ENCODE measurements at regions not wholly inside any gene's neighbourhood (a gene's known extent, or its start where the extent isn't known, plus 50 kb on each side); places are given as distances from the start of the nearest gene placed in this dataset.

DNA sequence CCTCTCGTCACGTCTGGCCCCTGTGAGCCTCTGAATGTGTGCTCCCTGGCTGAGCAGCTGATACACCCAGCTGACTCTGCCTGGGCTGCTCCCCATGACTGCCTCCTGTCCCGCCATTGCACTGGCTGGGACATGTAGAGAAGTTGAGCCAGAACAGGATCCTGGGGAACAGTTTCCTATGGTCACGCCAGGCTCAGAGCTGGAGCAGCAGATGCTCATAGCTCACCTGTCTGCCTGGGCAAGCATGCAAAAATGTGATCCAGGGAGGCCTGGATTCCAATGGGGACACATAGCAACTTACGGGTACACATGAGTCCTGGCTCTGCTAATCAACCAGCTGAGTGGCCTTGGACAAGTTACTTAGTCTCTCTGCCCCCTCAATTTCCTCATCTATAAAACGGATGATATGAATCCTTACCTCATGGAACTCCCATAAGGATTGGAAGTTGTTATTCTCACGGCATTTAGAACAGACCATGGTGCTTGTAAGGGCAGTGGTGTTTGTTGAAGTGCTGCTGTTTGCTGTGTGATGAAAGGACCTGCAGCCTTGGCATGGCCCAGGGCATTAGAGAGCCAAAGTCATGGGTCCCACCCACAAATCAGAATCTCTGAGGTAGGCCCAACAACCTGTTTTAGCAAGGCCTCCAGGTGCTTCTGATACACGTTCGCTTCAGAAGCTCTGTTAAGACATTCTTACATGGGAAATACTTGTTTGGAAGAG is 150.3 kb upstream of the VANGL1 start:
- DNase-seq: no peak

DNA sequence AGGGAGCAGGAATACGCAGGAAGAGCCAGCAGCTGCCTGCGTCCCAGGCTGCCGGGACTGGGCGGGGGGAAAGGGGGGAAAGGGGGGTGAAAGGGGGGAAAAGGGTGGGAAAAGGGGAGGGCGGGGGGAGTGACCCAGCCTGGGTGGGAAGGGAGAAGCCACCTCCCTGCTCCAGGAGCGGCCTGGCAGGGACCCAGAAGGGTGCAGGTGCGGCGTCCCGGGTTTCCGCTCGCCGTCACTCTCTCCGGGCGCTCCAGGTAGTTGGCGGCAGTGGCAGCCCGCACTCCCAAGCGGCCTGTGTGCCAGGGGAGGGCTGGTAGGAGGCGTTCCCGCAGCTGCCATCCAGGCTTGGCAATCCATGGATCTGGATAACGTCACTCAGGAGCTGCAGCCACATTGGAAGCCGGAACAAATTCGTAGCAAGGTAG is 141.0 kb upstream of the NGF start:
- no peak for DNase-seq

DNA sequence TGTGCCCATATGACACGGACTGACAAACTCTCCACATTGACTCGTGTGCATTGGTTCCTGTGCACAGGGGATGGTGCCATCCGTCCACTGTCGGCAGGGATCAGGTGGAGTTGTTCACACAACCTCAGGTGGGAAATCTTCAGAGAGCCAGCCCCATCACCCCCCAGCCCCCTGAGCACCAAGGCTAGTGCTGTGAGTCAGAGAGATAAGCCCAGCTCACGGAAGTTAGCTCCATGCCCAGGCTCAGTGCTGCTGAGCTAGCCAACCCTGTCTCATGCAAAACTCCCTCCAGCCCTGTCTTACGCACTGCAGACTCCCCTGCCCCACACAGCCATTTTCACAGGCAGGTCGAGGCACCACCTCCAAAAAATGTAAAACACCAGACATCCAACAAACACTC is 139.0 kb upstream of the NGF start:
- DNase-seq: no peak

DNA sequence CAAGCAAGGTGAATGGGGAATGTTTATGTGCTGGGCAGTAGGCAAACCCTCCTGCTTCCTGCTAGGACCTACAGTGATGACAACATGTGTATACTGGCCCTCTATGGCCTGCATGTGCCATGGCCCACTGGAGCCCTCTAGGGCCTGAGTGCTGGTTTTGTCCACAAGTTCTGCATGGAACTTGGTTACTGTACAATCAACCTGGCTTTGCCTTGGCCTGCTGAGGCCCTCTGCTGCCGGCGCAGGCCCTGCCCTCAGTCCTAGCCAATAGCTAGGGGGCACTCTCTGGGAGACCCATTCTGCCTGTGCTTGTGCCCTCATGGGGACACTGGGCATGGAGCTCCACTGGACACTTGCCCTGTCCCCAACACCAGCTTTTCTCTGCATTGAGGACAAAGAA is 138.6 kb upstream of the NGF start:
- no peak for DNase-seq

DNA sequence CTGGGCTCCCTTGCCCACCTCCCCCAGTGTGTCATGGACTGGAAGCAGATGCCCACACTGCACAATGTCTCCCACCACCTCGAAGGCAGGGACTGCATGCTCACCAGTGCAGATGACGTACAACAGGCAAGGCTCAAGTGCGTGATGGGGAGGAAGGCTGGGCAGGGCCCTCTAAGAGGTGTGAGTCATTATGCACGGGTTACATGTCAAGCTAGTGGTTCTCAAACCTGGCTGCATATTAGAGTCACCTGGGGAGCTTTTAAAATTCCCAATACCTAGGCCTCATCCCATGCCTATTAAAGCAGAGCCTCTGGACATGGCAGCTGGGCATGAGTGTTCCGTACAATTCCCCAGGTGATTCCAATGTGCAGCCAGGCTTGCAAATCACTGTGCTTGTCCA is 137.9 kb upstream of the NGF start:
- DNase-seq: no peak

DNA sequence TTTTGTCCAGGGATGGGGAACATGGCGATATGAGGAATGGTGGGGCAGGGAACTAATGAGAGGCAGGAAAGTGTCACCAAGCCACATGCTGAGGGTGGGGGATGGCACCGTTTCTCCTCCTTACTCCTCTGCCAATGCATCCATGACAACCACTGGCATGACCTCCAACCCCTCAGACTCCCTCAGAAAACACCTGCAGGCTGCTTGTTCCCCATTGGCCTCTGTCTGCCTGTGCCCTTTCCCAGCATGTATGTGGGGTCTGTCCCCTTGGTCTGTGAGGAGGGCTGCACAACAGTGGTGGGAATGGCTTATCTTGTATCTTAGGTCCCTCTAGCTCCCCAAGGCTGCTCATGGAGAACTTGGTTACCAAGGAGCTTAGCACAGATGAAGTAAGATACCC is 137.2 kb upstream of the NGF start:
- DNase-seq: no peak

DNA sequence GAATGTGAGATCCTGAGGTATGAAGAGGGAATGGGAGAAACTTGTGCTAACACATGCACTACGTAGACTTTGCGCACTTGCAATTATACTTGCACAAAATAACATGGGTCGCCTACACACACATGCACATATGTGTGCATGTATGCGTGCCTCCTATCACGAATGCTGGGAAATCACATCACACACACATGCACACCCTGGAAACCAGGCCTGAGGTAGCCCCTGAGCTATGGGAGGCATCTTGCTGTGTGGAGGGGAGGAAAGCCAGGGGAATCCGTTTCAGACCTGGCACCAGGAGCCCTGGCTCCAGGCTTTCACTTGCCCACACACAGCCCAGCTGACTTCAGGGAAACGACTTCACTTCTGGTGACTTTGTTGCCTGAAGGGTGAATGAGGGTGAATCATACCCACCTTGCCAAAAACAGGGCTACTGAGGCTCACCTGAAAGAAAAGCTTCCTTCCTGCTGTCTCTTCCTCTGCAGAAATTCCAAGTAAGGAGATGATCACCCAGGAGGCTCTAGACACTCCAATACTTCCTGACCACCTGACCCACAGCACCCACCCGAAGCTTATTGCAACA is 136.0 kb upstream of the NGF start:
- no peak for DNase-seq

DNA sequence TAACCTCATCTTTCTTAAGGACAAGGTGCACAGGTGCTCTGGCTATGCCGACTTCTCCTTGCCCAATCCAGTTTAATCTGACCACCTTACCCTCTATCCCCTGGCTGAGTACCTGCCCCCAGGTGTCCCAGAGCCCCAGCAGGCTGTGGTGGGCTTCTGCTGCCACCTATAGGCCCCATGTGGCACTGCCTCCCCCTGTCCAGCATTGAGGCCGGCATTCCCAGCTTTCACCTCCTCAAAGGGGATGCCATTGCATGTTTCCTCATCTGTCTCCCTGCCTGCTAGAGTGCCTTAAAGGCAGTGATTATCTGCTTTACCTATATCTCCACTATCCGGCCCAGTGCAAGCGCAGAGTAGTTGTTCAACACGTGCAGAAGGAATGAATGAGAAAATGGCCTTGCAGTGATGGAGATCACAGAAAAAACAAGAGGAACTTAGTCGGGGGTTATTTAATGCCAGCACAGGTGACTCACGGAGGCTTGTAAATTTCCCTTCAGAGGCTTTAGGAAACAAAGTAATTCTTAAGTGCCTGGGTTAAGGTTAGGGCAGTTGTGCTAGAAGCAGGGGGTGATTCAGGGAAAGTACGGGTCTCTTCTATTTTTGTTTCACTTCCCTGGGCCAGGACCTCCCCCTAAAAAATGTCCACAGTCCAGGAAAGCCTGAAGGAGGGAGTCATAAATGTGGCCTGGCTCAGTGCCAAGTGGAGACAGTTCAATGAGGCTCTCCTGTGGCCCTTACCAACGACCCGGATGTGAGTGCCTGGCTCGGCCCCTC is 131.8 kb upstream of the NGF start:
- peak; percentile 19 to 30 for DNase-seq

DNA sequence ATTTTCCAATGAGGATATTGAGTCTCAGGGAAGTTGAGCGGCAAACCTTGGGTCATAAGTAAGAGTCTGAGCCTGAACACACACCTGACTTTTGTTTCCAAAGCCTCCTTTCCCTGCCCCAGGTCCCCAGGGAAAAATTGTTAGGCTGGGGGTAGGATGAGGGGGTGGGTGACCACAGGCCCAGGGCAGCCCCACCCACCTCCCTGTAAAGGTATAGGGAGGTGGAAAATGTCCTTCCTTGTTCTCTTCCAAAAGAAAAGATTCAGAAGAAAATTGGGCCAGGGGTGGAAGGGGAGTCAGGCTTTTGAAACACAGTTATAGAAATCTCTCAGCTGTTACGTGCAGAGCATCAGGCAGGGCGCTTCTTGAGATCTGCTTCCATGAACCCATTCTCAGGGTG is 129.7 kb upstream of the NGF start:
- no peak for DNase-seq

DNA sequence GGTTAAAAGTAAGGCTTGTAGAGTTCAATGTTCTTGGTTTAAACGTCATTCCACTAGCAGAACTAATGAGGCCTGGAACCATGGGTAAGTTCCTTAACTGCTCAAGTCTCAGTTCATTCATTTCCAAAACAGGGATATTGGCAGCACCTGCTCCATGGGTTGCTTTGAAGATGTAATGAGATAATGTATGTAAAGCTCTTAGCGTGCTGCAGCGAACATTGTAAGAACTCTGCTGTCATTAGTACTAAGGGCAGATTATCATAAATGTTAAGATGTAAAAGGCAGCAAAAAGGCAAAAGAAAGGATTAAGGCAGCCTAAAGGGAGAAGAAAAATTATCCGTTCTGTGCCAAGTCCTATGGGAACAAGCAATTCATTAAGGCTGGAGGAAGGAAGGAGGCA is 129.1 kb upstream of the NGF start:
- DNase-seq: no peak

DNA sequence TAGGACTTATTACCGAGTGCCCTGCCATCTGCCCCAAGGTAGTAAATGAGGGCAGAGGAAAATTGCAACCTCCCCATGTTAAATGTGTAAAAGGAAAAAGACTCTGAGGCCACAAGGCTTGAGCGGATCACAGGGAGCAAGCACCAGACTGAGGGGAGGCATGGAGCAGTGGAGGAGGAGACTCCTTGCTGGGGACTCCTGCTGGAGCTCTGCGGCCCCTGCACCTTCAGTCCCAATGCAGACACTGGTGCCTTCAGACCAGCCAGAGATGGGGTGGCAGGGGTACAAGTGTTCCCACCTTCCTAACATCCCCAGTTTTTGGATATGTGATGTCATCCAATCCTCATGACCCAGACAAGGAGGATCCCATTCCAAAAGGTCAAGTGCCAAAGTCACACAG is 128.4 kb upstream of the NGF start:
- DNase-seq: no peak

DNA sequence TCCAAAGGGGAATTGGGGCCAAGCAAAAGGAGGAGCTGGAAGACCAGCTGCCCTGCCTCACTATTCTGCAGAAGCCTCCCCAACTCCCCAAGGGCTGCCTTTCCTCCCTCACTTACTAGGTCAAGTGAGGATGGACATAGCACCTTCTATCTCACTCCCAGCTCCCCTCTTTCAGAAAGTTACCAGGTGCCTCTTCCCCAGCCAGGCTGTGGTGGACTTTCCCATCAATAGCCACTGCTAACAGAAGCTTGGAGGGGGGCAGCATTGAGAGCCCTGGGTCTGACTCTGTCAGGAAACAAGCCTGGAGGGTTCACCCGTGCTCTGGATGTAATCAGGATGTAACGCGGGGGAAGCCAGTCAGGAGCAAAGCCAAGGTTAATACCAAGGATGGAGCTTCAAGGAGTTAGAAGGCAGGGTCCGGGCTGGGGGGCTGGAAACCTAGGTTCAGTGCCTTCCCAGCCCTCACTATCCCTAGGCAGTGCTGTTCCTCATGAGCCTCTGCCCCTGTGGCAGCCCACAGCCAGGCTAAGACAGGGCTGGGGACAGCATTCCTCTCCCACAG is 127.8 kb upstream of the NGF start:
- no peak for DNase-seq

DNA sequence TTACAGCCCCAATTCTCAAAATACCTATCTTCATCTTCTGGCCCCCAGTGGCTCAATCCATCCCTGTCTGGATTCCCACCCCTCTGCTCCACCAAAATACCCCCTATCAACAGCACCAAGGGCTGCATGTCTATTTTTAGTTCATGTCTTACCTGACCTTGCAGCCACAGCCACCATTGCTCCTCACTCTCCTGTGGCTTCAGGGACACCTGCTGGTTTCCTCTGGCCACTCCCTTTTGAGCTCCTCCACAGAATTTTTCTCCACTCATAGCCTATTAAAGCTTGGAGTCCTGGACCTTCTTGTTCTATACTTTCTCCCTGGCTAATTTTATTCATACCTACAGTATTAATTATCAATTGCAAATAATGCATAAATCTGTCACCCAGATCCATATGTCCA is 125.3 kb upstream of the NGF start:
- no peak for DNase-seq

DNA sequence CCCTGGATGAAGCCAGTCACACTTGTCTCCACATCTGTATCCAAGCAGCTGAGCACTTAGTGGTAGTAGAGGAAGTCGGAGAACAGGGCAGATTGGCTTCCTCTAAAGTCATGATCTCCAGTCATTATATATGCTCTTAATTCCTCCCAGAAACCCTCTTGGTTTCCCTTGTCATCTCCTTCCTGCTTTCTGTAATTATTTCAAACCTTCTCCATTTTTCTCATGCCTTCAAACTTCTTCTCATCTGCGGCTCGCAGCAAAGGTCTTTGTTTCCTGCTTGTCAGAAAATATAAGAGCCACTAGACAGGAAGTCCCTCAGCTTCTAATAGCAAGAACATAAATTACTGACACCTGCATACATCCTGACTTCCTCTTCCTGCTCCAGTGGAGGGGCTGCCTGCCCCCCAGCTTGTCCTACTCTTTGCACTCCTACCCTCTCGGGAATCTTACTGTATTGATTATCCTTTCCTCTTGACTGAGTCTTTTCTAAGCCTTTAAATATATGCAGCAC is 124.6 kb upstream of the NGF start:
- no peak for DNase-seq

DNA sequence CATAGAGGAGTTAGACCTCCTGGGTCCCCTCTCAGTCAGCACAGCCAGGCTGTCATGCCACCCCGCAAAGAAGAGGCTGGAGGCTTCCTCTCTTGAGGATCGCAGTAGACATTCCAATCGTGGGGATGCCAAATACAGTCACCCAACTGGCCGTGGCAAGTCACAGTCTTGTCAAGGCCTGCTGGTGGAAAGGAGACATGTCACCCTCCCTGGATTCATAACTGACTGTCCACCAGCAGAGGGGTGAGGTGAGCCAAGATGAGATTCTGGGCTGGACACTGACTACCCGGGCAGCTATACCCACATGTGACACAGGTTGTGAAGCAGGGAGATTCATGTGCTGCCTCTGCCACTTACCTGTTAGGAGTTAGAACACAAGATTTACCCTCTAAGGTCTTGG is 123.5 kb upstream of the NGF start:
- no peak for DNase-seq

DNA sequence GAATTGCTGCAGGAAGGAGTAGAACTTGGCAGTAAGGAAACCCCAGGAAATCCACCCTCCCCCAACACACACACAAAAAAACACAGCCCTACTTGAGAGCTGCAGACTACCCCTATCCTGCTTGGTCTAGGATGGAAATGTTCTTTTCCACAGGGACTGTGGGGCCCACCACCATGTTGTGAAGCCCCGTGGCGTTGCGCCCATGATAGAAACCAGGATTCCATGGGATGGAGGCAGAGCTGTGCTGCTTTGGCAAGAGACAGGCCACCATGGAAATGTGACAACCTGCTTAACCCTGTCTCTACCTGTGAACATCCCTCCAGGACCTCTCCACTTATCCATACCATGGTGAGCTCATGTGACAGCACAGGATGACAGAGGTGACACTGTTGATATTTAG is 121.1 kb upstream of the NGF start:
- no peak for DNase-seq

DNA sequence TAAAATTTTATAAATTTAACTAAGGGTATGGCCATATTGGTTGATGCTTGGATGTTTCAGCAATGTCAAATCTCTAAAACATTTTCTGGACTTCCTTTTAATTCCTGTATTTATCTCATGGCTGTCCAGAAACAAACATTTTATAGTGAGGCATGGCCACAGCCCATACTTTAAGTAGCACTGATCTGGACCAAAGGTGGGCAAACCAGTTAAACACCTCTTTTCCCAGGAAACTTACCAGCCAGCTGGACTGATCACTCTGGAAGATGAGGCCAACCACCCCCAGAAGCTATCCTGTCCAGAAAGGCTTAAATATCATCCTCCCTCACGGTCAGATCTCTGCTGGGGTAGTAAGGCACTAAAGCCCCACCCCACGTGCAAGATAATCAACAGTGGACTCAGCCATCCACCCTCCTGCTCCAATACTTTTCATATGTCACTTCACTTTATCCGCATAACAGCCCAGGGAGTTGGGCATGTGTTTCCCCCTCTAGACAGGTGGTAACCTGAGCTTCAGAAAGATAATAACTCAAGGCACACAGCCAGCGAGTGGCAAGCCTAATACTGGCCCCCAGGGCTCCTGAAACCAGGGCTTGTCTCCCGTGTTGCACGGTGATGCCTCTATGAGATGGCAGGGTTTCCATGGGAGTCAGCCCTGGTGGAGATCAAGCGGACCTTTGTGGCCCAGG is 120.5 kb upstream of the NGF start:
- no peak for DNase-seq

DNA sequence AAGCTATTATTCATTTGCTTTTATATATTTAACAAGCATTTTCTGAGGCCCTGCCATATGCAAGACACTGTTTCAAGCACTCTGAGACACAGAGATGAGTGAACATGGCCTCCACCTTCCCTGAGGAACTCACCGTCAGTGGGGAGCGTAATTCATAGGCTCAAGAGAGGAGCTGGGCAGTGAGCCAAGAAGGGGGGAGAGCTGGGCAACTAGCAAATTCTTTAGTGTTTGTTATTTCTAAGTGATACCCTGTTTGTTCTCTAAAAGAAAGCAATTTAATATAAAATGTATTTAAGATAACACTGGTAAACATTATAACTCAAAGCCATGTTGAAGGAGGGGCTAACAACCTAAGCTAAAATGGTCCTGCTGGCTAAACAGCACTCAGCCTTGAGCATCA is 119.2 kb upstream of the NGF start:
- DNase-seq: no peak

DNA sequence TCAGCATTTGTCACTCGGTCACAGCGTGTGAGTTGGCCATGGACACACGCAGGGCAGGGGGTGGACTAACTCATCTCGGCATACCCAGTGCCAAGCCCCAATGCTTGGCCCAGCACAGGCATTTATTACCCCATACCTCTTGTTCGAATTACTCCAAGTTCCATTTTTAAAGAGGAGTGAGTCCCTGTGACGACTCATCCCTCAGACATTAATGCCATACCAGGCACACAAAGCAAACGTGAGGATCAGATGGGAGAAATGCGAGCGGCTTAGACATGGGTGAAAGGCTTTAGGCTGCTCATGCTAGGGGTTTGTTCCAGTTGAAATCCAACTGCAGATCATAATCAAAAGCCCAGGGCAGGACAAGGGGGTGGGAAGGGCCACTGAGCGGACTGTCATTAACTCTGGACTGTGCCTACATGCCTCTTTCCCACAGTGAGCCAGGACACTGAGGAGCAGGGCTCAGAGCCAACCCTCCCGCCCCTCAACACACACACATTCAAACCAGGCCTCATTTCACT is 118.5 kb upstream of the NGF start:
- DNase-seq: no peak

DNA sequence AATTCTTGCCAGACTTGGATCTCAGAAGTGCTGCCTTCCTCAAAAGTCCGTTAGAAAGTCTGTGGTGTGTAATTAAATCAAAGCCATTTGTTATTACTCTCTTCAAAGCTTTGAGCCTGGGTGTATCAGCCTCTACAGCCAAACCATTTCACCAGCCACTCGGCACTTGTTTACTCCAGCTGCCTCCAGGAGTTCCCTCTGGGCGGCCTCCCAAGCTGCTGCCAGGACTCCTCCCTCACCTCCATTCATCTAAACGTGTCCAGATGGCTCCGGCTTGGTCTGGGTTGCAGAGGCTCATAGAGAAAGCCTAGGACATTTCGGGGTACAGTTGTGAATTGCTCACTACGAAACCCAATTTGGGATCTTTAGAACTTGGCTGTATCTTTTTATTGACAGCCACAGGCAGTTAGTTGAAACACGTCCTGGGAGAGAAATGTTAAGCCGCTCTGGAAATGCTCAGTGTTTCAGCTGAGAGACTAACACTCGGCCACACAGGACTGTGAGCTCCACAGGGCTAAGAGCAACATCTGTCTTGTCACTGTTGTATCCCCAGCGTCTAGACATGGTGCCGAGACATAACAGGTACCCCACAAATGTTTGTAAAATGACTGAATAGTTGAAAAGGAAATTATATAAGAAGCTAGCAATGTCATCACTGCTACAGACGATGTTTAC is 116.9 kb upstream of the NGF start:
- no peak for DNase-seq

DNA sequence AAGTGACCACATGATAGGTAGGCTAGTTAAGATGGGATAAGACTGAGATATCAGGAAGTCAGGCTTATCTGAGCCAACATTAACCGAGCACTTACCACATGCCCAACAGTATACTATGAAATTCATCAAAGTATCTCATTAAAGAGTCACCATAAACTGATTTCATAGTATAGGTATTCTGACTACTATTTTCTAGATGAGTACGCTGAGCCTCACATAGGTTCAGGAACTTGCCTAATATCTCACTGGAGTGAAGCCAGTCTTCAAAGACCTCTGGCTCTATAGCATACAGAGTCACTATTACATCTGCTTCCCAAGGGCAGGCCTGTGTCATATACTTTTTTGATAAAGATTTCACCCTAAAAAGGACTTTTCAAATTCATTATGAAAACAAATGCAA is 115.6 kb upstream of the NGF start:
- DNase-seq: no peak

DNA sequence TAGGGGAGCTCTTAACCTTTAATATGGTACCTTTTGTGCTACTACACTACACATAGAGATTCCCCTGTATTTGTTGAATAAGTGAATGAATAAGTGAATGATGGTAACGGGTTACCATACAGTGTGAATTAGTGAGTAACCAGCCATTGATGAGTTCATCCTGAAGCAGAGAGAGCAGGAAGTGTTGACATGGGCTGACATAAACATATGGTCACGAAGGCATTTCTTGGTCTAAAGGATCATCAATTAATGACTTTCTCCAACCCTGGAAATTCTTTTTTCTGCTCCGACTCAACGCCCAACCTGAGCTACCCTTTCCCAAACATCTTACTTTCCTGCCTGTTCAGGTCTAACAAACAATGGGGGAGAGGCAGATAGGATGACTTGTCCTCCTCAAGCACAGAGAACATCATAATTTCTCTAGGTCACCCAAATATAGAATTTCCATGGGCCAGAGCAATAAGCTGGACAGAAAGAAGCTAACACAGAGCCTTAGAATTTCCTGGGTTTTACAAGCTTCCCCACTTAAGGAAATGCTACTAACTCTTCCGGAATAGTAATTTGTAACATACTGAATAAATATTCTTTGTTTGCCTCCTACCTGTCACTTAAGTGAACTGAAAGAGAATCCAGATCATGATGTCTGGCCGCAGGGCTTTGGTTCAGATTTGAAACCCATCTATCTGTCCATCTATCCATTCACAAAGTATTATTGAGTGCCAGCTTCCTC is 114.7 kb upstream of the NGF start:
- no peak for DNase-seq
